ENCODE measurements at regions not wholly inside any gene's neighbourhood (a gene's known extent, or its start where the extent isn't known, plus 50 kb on each side); places are given as distances from the start of the nearest gene placed in this dataset.

GRCh38 chr12:108052260-108052659 is 76.8 kb upstream of the WSCD2 start:
- no peak for TF ChIP-seq POLR2AphosphoS5 (IDR thresholded peaks at IDR 0.05; ENCODE audit: low read depth, low read length)
- no peak for TF ChIP-seq ZBTB33 (IDR thresholded peaks at IDR 0.05; ENCODE audit: extremely low read depth, insufficient replicate concordance, low read length)
- no peak for TF ChIP-seq ATF3 (IDR thresholded peaks at IDR 0.05)
- no peak for TF ChIP-seq POLR2A (IDR thresholded peaks at IDR 0.05; ENCODE audit: borderline replicate concordance, extremely low read depth, insufficient read depth, insufficient read length)
- no peak for TF ChIP-seq REST (IDR thresholded peaks at IDR 0.05; ENCODE audit: low read depth)
- TF ChIP-seq EZH2 (IDR thresholded peaks at IDR 0.05), result no peak
- TF ChIP-seq YY1 (IDR thresholded peaks at IDR 0.05; ENCODE audit: extremely low read depth, insufficient replicate concordance, low read depth, low read length), result no peak
- TF ChIP-seq CTCF (IDR thresholded peaks at IDR 0.05 in 2 of 3, conservative IDR thresholded peaks at IDR 0.05 in 1 of 3; ENCODE audit: borderline replicate concordance in 1 of 3, insufficient read depth in 1 of 3, low read depth in 2 of 3, low read length in 2 of 3), result no peak

Measured in HCT116 (cell line).